H9 (cell line): ENCODE measurements at regions not wholly inside any gene's neighbourhood (a gene's known extent, or its start where the extent isn't known, plus 50 kb on each side); places are given as distances from the start of the nearest gene placed in this dataset.

Experiments used
- DNase-seq: peaks from one replicate; pipeline ENCODE4 v3.0.0-alpha.2; 2017
- H2AFZ ChIP-seq: one replicate; pipeline ENCODE4 v1.6.1; 2013; ENCODE audit warnings: mild to moderate bottlenecking, low read length, control low read depth, moderate library complexity
- H2AK5ac ChIP-seq: 2 replicates; pipeline ENCODE4 v1.6.1; 2013; ENCODE audit warnings: low read length, control low read depth, mixed read lengths; ENCODE audit not compliant: insufficient read length
- H2BK120ac ChIP-seq: one replicate; pipeline ENCODE4 v1.6.1; 2013; ENCODE audit warnings: low read depth, mild to moderate bottlenecking, low read length, control low read depth, inconsistent platforms; ENCODE audit not compliant: poor library complexity, severe bottlenecking
- H2BK12ac ChIP-seq: 2 replicates; pipeline ENCODE4 v1.6.1; 2013; ENCODE audit warnings: low read length, control low read depth, mixed read lengths, low read depth; ENCODE audit not compliant: insufficient read length
- H2BK15ac ChIP-seq: 2 replicates; pipeline ENCODE4 v1.6.1; 2013; ENCODE audit warnings: low read depth, low read length, control low read depth
- H2BK20ac ChIP-seq: one replicate; pipeline ENCODE4 v1.6.1; 2013; ENCODE audit warnings: low read depth, mild to moderate bottlenecking, low read length, control low read depth, inconsistent platforms; ENCODE audit not compliant: poor library complexity, severe bottlenecking
- H2BK5ac ChIP-seq: 2 replicates; pipeline ENCODE4 v1.6.1; 2013; ENCODE audit warnings: low read length, control low read depth, mixed read lengths; ENCODE audit not compliant: insufficient read length
- H3K14ac ChIP-seq: 2 replicates; pipeline ENCODE4 v1.6.1; 2013; ENCODE audit warnings: low read length, control low read depth; ENCODE audit not compliant: insufficient read depth
- H3K18ac ChIP-seq: 2 replicates; pipeline ENCODE4 v1.6.1; 2013; ENCODE audit warnings: low read depth, mild to moderate bottlenecking, mixed read lengths, low read length, control low read depth; ENCODE audit not compliant: insufficient read length
- H3K23ac ChIP-seq: 2 replicates; pipeline ENCODE4 v1.6.1; 2013; ENCODE audit warnings: low read length, control low read depth, mixed read lengths, low read depth; ENCODE audit not compliant: insufficient read length
- H3K23me2 ChIP-seq: 2 replicates; pipeline ENCODE4 v1.6.1; 2013; ENCODE audit warnings: low read depth, mild to moderate bottlenecking, mixed read lengths, low read length, control low read depth; ENCODE audit not compliant: insufficient read length, poor library complexity, severe bottlenecking
- H3K27ac ChIP-seq: 2 replicates; pipeline ENCODE4 v1.5.1; 2013; ENCODE audit warnings: low read length, control low read depth, mixed read lengths, low read depth; ENCODE audit not compliant: insufficient read length
- H3K27me3 ChIP-seq: 2 replicates; pipeline ENCODE4 v1.6.1; 2013; ENCODE audit warnings: low read length, control low read depth, inconsistent platforms; ENCODE audit not compliant: insufficient read depth
- H3K4ac ChIP-seq: 2 replicates; pipeline ENCODE4 v1.6.1; 2013; ENCODE audit warnings: low read depth, mild to moderate bottlenecking, control low read depth, inconsistent platforms, low read length, moderate library complexity
- H3K4me1 ChIP-seq: 2 replicates; pipeline ENCODE4 v1.6.1; 2013; ENCODE audit warnings: low read length, control low read depth, inconsistent platforms; ENCODE audit not compliant: insufficient read depth
- H3K4me2 ChIP-seq: 2 replicates; pipeline ENCODE4 v1.6.1; 2013; ENCODE audit warnings: low read length, control low read depth, mixed read lengths; ENCODE audit not compliant: insufficient read length, insufficient read depth
- H3K56ac ChIP-seq: 2 replicates; pipeline ENCODE4 v1.6.1; 2013; ENCODE audit warnings: low read depth, mild to moderate bottlenecking, mixed read lengths, low read length, control low read depth; ENCODE audit not compliant: insufficient read length
- H3K79me1 ChIP-seq: 2 replicates; pipeline ENCODE4 v1.6.1; 2013; ENCODE audit warnings: low read depth, mild to moderate bottlenecking, moderate library complexity, low read length, control low read depth, inconsistent platforms; ENCODE audit not compliant: insufficient read depth, poor library complexity, severe bottlenecking
- H3K79me2 ChIP-seq: 2 replicates; pipeline ENCODE4 v1.6.1; 2013; ENCODE audit warnings: low read length, control low read depth, inconsistent platforms; ENCODE audit not compliant: insufficient read depth
- H3K9ac ChIP-seq: 2 replicates; pipeline ENCODE4 v1.6.1; 2013; ENCODE audit warnings: low read length, control low read depth, mixed read lengths; ENCODE audit not compliant: insufficient read length; ENCODE audit errors: extremely low read depth
- H3K9me3 ChIP-seq: one replicate; pipeline ENCODE4 v1.6.1; 2013; ENCODE audit warnings: low read depth, low read length, inconsistent platforms; ENCODE audit not compliant: control insufficient read depth
- H3T11ph ChIP-seq: one replicate; pipeline ENCODE4 v1.6.1; 2013; ENCODE audit warnings: mild to moderate bottlenecking, low read length, control low read depth, inconsistent platforms
- H4K20me1 ChIP-seq: one replicate; pipeline ENCODE4 v1.6.1; 2013; ENCODE audit not compliant: control insufficient read depth, insufficient read length, insufficient read depth
- H4K5ac ChIP-seq: 2 replicates; pipeline ENCODE4 v1.6.1; 2013; ENCODE audit warnings: low read depth, mild to moderate bottlenecking, mixed read lengths, low read length, control low read depth; ENCODE audit not compliant: insufficient read length
- H4K8ac ChIP-seq: replicated peaks from 2 replicates; pipeline ENCODE4 v1.6.1; 2013; ENCODE audit warnings: low read length, control low read depth, mixed read lengths, low read depth; ENCODE audit not compliant: insufficient read length
- H4K91ac ChIP-seq: 2 replicates; pipeline ENCODE4 v1.6.1; 2013; ENCODE audit warnings: low read depth, mild to moderate bottlenecking, moderate library complexity, mixed read lengths, low read length, control low read depth; ENCODE audit not compliant: insufficient read length
- H3K27ac Mint-ChIP-seq, 3 experiments: 2 replicates in 2 of 3; 3 replicates in 1 of 3; pipeline ENCODE4 v1.8.0; 2020 to 2021; ENCODE audit warnings: mixed read lengths in 3 of 3, mild to moderate bottlenecking in 1 of 3, moderate library complexity in 1 of 3
- H3K27me3 Mint-ChIP-seq: 2 replicates; pipeline ENCODE4 v1.8.0; 2021; ENCODE audit warnings: low read depth, mild to moderate bottlenecking, moderate library complexity, mixed read lengths
- H3K36me3 Mint-ChIP-seq, 3 experiments: 2 replicates in 2 of 3; 3 replicates in 1 of 3; pipeline ENCODE4 v1.8.0; 2020 to 2021; ENCODE audit warnings: low read depth in 3 of 3, mixed read lengths in 3 of 3; ENCODE audit not compliant: insufficient read depth in 1 of 3
- H3K4me1 Mint-ChIP-seq, 2 experiments: 2 replicates each; pipeline ENCODE4 v1.8.0; 2020; ENCODE audit warnings: mixed read lengths in 2 of 2
- H3K4me3 Mint-ChIP-seq, 2 experiments: 2 replicates in 1 of 2; 3 replicates in 1 of 2; pipeline ENCODE4 v1.8.0; 2020 to 2021; ENCODE audit warnings: mild to moderate bottlenecking in 2 of 2, mixed read lengths in 2 of 2, moderate library complexity in 1 of 2
- H3K9me3 Mint-ChIP-seq, 2 experiments: 2 replicates in 1 of 2; 3 replicates in 1 of 2; pipeline ENCODE4 v1.8.0; 2020; ENCODE audit warnings: mild to moderate bottlenecking in 2 of 2, mixed read lengths in 2 of 2, moderate library complexity in 1 of 2
- CTCF ChIP-seq: fragments of 200-600 bp; sonication (generic); conservative IDR thresholded peaks from 3 replicates; pipeline ENCODE4 v1.8.0; 2021; ENCODE audit warnings: antibody characterized with exemption, mild to moderate bottlenecking
- WGBS: extraction: QIAGEN DNeasy Blood & Tissue Kit; methylation state at CpG from one replicate; pipeline ENCODE4 v1.1.7; 2013; ENCODE audit warnings: missing lambda C conversion rate, low lambda C conversion rate, mixed read lengths; ENCODE audit not compliant: insufficient read length; ENCODE audit errors: extremely low coverage; 5-methylcytosine and 5-hydroxymethylcytosine counted together

GRCh38 chr1:98130408-98130807, 209.6 kb upstream of the DPYD start:
- H3K56ac ChIP-seq: no peak overlapping the region
- no peak overlapping the region for H2AK5ac ChIP-seq
- no peaks in the 10 kb centered on the region for H3K79me1 ChIP-seq
- no peak overlapping the region for H4K91ac ChIP-seq
- no peak overlapping the region for H3K4ac ChIP-seq
- no peak overlapping the region for H4K8ac ChIP-seq
- H2BK15ac ChIP-seq: no peak overlapping the region
- H3K18ac ChIP-seq: no peak overlapping the region
- Mint-ChIP-seq H3K27ac (no peak overlapping the region), H3K27me3 (no peaks in the 10 kb centered on the region), H3K9me3 (no peaks in the 10 kb centered on the region), H3K4me3 (no peak overlapping the region), H3K4me1 (peaks cover 0 to 2% of the 10 kb centered on the region in 2 experiments; a peak in 2 of 4 replicates), H3K36me3 (no peaks in the 10 kb centered on the region)
- no peaks in the 10 kb centered on the region for H3K27me3 ChIP-seq
- H2AFZ ChIP-seq: no peak overlapping the region
- H2BK5ac ChIP-seq: no peak overlapping the region
- H3K4me1 ChIP-seq: no peaks in the 10 kb centered on the region
- H3K9me3 ChIP-seq: no peaks in the 10 kb centered on the region
- DNase-seq: no peak
- no peaks in the 10 kb centered on the region for H3K23me2 ChIP-seq
- no peak for TF ChIP-seq CTCF
- no CpG with 5 or more reads among the region's 1 CpG for WGBS
- no peak overlapping the region for H4K5ac ChIP-seq
- no peak overlapping the region for H3K14ac ChIP-seq
- no peak overlapping the region for H2BK12ac ChIP-seq
- H3T11ph ChIP-seq: no peak overlapping the region
- no peak overlapping the region for H2BK120ac ChIP-seq
- H3K79me2 ChIP-seq: no peaks in the 10 kb centered on the region
- no peak overlapping the region for H3K4me2 ChIP-seq
- H3K9ac ChIP-seq: no peak overlapping the region
- H3K23ac ChIP-seq: no peak overlapping the region
- H4K20me1 ChIP-seq: no peaks in the 10 kb centered on the region
- no peak overlapping the region for H3K27ac ChIP-seq
- no peak overlapping the region for H2BK20ac ChIP-seq
